ENCODE measurements at regions not wholly inside any gene's neighbourhood (a gene's known extent, or its start where the extent isn't known, plus 50 kb on each side); places are given as distances from the start of the nearest gene placed in this dataset.

GRCh38 chr19:30073152-30074000, 131.3 kb downstream of the URI1 start:
- 0 out of 2 replicates have a peak, but pooled peaks cover 3% of the 10 kb centered on the region for H3K4me1 ChIP-seq (ENCODE audit: low read length)
- H3K4me3 ChIP-seq (ENCODE audit: low read length), result no peak overlapping the region
- no peak overlapping the region for H3K9ac ChIP-seq (ENCODE audit: low read length)
- no peaks in the 10 kb centered on the region for H3K79me2 ChIP-seq (ENCODE audit: low read length)
- no peak overlapping the region for H3K4me2 ChIP-seq (ENCODE audit: low read length)
- H3K36me3 ChIP-seq (replicated peaks; ENCODE audit: low read depth, low read length), result no peaks in the 10 kb centered on the region
- TF ChIP-seq, protein P1, sequence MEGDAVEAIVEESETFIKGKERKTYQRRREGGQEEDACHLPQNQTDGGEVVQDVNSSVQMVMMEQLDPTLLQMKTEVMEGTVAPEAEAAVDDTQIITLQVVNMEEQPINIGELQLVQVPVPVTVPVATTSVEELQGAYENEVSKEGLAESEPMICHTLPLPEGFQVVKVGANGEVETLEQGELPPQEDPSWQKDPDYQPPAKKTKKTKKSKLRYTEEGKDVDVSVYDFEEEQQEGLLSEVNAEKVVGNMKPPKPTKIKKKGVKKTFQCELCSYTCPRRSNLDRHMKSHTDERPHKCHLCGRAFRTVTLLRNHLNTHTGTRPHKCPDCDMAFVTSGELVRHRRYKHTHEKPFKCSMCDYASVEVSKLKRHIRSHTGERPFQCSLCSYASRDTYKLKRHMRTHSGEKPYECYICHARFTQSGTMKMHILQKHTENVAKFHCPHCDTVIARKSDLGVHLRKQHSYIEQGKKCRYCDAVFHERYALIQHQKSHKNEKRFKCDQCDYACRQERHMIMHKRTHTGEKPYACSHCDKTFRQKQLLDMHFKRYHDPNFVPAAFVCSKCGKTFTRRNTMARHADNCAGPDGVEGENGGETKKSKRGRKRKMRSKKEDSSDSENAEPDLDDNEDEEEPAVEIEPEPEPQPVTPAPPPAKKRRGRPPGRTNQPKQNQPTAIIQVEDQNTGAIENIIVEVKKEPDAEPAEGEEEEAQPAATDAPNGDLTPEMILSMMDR (IDR thresholded peaks at IDR 0.05; ENCODE audit: low read depth, low read length), result no peak
- no peak for TF ChIP-seq EZH2phosphoT487 (IDR thresholded peaks at IDR 0.05; ENCODE audit: low read depth)
- H3K27me3 ChIP-seq (ENCODE audit: low read depth, low read length), result peaks cover 35% of the 10 kb centered on the region
- H3K27ac ChIP-seq (ENCODE audit: low read length), result no peak overlapping the region
- H4K20me1 ChIP-seq (ENCODE audit: insufficient read depth, low read length), result no peaks in the 10 kb centered on the region
- H3K9me3 ChIP-seq (ENCODE audit: insufficient read depth, low read length), result no peaks in the 10 kb centered on the region
- H2AFZ ChIP-seq (ENCODE audit: low read depth, low read length), result no peak overlapping the region

- no peaks in the 10 kb centered on the region for H3K9me3 ChIP-seq (ENCODE audit: insufficient read depth, low read length)
- no peak overlapping the region for H2AFZ ChIP-seq (ENCODE audit: low read depth, low read length)
- no peak overlapping the region for H3K27ac ChIP-seq (ENCODE audit: low read length)
- H3K36me3 ChIP-seq (replicated peaks; ENCODE audit: low read depth, low read length), result no peaks in the 10 kb centered on the region
- TF ChIP-seq, protein P1 (IDR thresholded peaks at IDR 0.05; ENCODE audit: low read depth, low read length), result no peak
- no peak for TF ChIP-seq EZH2phosphoT487 (IDR thresholded peaks at IDR 0.05; ENCODE audit: low read depth)
- H3K27me3 ChIP-seq (ENCODE audit: low read depth, low read length), result peaks cover 39% of the 10 kb centered on the region
- H3K9ac ChIP-seq (ENCODE audit: low read length), result no peak overlapping the region
- 0 out of 2 replicates have a peak, but pooled peaks cover 3% of the 10 kb centered on the region for H3K4me1 ChIP-seq (ENCODE audit: low read length)
- no peak overlapping the region for H3K4me3 ChIP-seq (ENCODE audit: low read length)
- no peaks in the 10 kb centered on the region for H3K79me2 ChIP-seq (ENCODE audit: low read length)
- H4K20me1 ChIP-seq (ENCODE audit: insufficient read depth, low read length), result no peaks in the 10 kb centered on the region
- no peak overlapping the region for H3K4me2 ChIP-seq (ENCODE audit: low read length)
Observed at GRCh38 chr19:30074096-30074495, 132.1 kb downstream of the URI1 start.

GRCh38 chr19:30074741-30075715, 133.0 kb downstream of the URI1 start:
- Histone ChIP-seq H3K4me1 (ENCODE audit: low read length) (0 out of 2 replicates have a peak, but pooled peaks cover 3% of the 10 kb centered on the region), H3K9ac (ENCODE audit: low read length) (no peak overlapping the region), H3K27ac (ENCODE audit: low read length) (no peak overlapping the region), H2AFZ (ENCODE audit: low read depth, low read length) (no peak overlapping the region), H4K20me1 (ENCODE audit: insufficient read depth, low read length) (no peaks in the 10 kb centered on the region), H3K79me2 (ENCODE audit: low read length) (no peaks in the 10 kb centered on the region), H3K4me3 (ENCODE audit: low read length) (no peak overlapping the region), H3K9me3 (ENCODE audit: insufficient read depth, low read length) (no peaks in the 10 kb centered on the region), H3K4me2 (ENCODE audit: low read length) (no peak overlapping the region), H3K36me3 (replicated peaks; ENCODE audit: low read depth, low read length) (no peaks in the 10 kb centered on the region), H3K27me3 (ENCODE audit: low read depth, low read length) (peaks cover 45% of the 10 kb centered on the region)
- no peak for TF ChIP-seq EZH2phosphoT487 (IDR thresholded peaks at IDR 0.05; ENCODE audit: low read depth)
- TF ChIP-seq, protein P1 (IDR thresholded peaks at IDR 0.05; ENCODE audit: low read depth, low read length), result no peak

All from OCI-LY3 (cell line).